Sigmoid colon (tissue), 6 donors: ENCODE measurements at regions not wholly inside any gene's neighbourhood (a gene's known extent, or its start where the extent isn't known, plus 50 kb on each side); places are given as distances from the start of the nearest gene placed in this dataset.

Experiments used
- DNase-seq: peaks from one replicate; pipeline ENCODE4 v3.0.0-alpha.2; 2019
- H3K27ac ChIP-seq, 4 donors: fragments of 200-600 bp; sonication (generic); one replicate each; pipeline ENCODE4 v1.5.1; 2016 to 2019; ENCODE audit warnings: mild to moderate bottlenecking in 1 of 4
- H3K27me3 ChIP-seq, 3 donors: fragments of 200-600 bp; sonication (generic); one replicate each; pipeline ENCODE4 v1.5.1; 2019; ENCODE audit warnings: mild to moderate bottlenecking in 1 of 3
- H3K36me3 ChIP-seq, 4 donors: fragments of 200-600 bp; sonication (generic); one replicate each; pipeline ENCODE4 v1.5.1; 2016 to 2019
- H3K4me1 ChIP-seq, 4 donors: fragments of 200-600 bp; sonication (generic); one replicate each; pipeline ENCODE4 v1.5.1; 2017 to 2019
- H3K4me3 ChIP-seq, 4 donors: fragments of 200-600 bp; sonication (generic); one replicate each; pipeline ENCODE4 v1.5.1; 2017 to 2019; ENCODE audit warnings: mild to moderate bottlenecking in 2 of 4, moderate library complexity in 1 of 4
- H3K9me3 ChIP-seq, 4 donors: fragments of 200-600 bp in 3 of 4; sonication (generic) in 3 of 4; one replicate each; pipeline versions ENCODE4 v1.5.1 to v1.6.1; 2013 to 2019
- EP300 ChIP-seq, 4 donors: sonication (generic); formaldehyde crosslinking; IDR thresholded peaks; one replicate each; pipeline ENCODE4 v1.6.1; 2017; ENCODE audit warnings: antibody characterized with exemption in 4 of 4
- POLR2A ChIP-seq, 2 donors: fragments of 450-650 bp; IDR thresholded peaks; one replicate each; pipeline ENCODE4 v1.6.1; 2016; ENCODE audit warnings: antibody characterized with exemption in 2 of 2, mild to moderate bottlenecking in 2 of 2, moderate library complexity in 2 of 2
- POLR2AphosphoS5 ChIP-seq, 4 donors: sonication (generic); formaldehyde crosslinking; IDR thresholded peaks; one replicate each; pipeline ENCODE4 v1.6.1; 2017; ENCODE audit warnings: antibody characterized with exemption in 4 of 4
- WGBS, 2 donors: extraction: QIAGEN DNeasy Blood & Tissue Kit; methylation state at CpG; one replicate each; pipeline ENCODE4 v1.1.7; 2013; 5-methylcytosine and 5-hydroxymethylcytosine counted together
- intact Hi-C: fragments of 100-400 bp; cut with DNase I; formaldehyde crosslinking; loops from one replicate; pipeline ENCODE4 v1.15.1; 2023
- TF ChIP-seq, protein P1 (sequence below), 4 experiments: fragments of 450-650 bp in 3 of 4; fragments of 200-600 bp in 1 of 4; IDR thresholded peaks; one replicate each; pipeline ENCODE4 v1.5.1; 2016 to 2019; ENCODE audit warnings: antibody characterized with exemption in 4 of 4, mild to moderate bottlenecking in 3 of 4, moderate library complexity in 2 of 4
- donor health status: healthy with polysubstance abuse.
- donor health status: healthy.

DNA sequence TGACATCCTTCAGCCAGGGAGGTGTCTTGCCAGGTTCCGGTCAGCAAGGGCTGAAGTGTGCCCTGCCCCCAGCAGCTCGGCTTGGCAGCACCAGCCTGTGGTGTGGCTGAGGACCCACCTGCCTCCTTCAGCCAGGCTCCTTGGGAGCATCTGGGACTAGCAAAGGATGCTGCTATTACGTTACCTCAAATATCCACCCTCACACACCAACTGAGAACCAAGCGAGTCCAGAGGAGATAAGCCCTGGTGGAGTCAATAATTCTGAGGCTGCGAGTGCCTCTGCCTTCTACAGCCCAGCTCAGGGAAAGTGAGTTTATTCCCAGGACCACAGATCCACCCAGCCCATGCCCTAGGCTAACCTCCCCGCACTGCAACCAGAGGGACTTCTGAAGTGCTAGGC, 57.1 kb upstream of the FSTL4 start:
- H3K4me3 ChIP-seq: no peak overlapping the region
- peaks cover 0 to 2% (median 0%) of the 10 kb centered on the region in 4 donors for H3K9me3 ChIP-seq
- no peaks in the 10 kb centered on the region for H3K27me3 ChIP-seq
- 82 to 87% methylated on average over 6 of the region's 6 CpGs for WGBS, 2 donors
- TF ChIP-seq, protein P1, sequence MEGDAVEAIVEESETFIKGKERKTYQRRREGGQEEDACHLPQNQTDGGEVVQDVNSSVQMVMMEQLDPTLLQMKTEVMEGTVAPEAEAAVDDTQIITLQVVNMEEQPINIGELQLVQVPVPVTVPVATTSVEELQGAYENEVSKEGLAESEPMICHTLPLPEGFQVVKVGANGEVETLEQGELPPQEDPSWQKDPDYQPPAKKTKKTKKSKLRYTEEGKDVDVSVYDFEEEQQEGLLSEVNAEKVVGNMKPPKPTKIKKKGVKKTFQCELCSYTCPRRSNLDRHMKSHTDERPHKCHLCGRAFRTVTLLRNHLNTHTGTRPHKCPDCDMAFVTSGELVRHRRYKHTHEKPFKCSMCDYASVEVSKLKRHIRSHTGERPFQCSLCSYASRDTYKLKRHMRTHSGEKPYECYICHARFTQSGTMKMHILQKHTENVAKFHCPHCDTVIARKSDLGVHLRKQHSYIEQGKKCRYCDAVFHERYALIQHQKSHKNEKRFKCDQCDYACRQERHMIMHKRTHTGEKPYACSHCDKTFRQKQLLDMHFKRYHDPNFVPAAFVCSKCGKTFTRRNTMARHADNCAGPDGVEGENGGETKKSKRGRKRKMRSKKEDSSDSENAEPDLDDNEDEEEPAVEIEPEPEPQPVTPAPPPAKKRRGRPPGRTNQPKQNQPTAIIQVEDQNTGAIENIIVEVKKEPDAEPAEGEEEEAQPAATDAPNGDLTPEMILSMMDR (IDR thresholded peaks at IDR 0.05): no peak
- TF ChIP-seq POLR2A (IDR thresholded peaks at IDR 0.05) (no peak), EP300 (IDR thresholded peaks at IDR 0.05) (no peak), POLR2AphosphoS5 (IDR thresholded peaks at IDR 0.05) (no peak)
- H3K36me3 ChIP-seq: no peaks in the 10 kb centered on the region
- intact Hi-C loops: no loop called here
- no peak overlapping the region for H3K27ac ChIP-seq
- no peaks in the 10 kb centered on the region for H3K4me1 ChIP-seq
- no peak for DNase-seq

DNA sequence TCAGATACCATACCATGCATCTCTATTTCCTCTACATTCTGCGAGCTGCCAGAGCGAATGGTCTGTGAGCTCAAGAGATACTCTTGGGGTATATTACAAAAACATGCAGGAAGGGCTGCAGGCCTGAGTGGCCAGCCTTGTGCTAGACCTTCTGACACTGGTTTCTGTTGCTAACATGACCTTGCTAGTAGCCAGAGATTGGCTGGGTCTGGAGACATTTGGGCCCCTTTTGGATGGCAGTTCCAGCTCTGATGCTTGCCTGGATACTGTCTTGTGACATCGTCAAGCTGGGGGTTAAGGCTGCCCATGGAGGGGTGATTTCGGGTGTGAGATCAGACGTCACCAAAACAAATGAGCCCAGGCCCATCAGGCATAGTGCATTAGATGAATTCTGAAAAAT, 56.1 kb upstream of the FSTL4 start:
- no peaks in the 10 kb centered on the region for H3K27me3 ChIP-seq
- TF ChIP-seq POLR2A (IDR thresholded peaks at IDR 0.05) (no peak), EP300 (IDR thresholded peaks at IDR 0.05) (no peak), POLR2AphosphoS5 (IDR thresholded peaks at IDR 0.05) (no peak)
- TF ChIP-seq, protein P1 (IDR thresholded peaks at IDR 0.05): no peak
- H3K4me1 ChIP-seq: no peaks in the 10 kb centered on the region
- no peaks in the 10 kb centered on the region for H3K36me3 ChIP-seq
- 85 to 90% methylated on average over 5 of the region's 5 CpGs for WGBS, 2 donors
- no peak overlapping the region for H3K27ac ChIP-seq
- intact Hi-C loops: no loop called here
- no peak overlapping the region for H3K4me3 ChIP-seq
- peaks cover 0 to 2% (median 0%) of the 10 kb centered on the region in 4 donors for H3K9me3 ChIP-seq
- no peak for DNase-seq

DNA sequence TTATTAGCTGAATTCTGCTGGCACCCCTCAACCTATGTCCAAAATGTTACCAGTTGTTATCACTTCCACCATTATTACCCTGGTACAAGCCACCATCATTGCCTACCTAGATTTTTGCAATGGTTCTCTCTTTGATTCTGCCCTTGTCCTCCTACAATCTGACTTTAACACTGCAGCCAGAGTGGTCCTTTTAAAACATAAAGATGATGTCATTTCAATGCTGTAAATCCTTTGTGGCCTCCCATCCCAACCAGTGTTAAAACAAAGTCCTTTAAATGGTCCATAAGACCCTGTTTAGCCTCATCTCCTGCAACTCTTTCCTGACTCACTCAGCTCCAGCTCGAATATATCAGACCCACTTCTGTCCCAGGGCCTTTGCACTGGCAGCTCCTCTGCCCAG, 54.9 kb upstream of the FSTL4 start:
- WGBS, 2 donors: 20 to 61% methylated on average over 1 of the region's 1 CpG

DNA sequence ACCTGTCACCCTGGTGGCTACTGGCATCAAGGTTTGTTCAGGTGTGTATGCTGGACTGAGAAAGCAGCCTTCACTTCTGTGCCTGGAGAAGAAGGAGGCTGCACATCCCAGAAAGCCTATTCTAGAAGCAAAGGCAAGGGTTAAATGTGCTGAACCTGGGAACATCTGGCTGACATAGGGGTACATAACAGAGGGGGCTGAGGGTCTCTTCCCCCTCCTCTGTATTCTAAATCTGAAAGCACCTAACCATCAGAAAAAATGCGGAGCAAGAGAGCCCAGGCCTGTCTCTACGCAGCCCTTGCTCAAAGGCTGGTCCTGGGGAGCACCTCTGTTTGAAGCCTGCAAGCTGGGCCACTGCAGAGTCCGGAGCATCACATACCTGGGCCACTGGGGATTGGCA, 53.2 kb upstream of the FSTL4 start:
- no peaks in the 10 kb centered on the region for H3K4me1 ChIP-seq
- no peaks in the 10 kb centered on the region for H3K27me3 ChIP-seq
- H3K9me3 ChIP-seq: peaks cover 0 to 2% (median 0%) of the 10 kb centered on the region in 4 donors
- H3K36me3 ChIP-seq: no peaks in the 10 kb centered on the region
- no peak for DNase-seq
- intact Hi-C loops: no loop called here
- 78 to 82% methylated on average over 3 of the region's 3 CpGs for WGBS, 2 donors
- TF ChIP-seq POLR2AphosphoS5 (IDR thresholded peaks at IDR 0.05) (no peak), EP300 (IDR thresholded peaks at IDR 0.05) (no peak), POLR2A (IDR thresholded peaks at IDR 0.05) (no peak)
- TF ChIP-seq, protein P1 (IDR thresholded peaks at IDR 0.05): no peak
- no peak overlapping the region for H3K27ac ChIP-seq
- H3K4me3 ChIP-seq: no peak overlapping the region

More for the DNA sequence above, 54.9 kb upstream of the FSTL4 start:
- intact Hi-C loops: no loop called here
- Histone ChIP-seq H3K36me3 (no peaks in the 10 kb centered on the region), H3K4me1 (no peaks in the 10 kb centered on the region), H3K9me3 (peaks cover 0 to 2% (median 0%) of the 10 kb centered on the region in 4 donors), H3K27ac (no peak overlapping the region), H3K27me3 (no peaks in the 10 kb centered on the region), H3K4me3 (no peak overlapping the region)
- TF ChIP-seq POLR2A (IDR thresholded peaks at IDR 0.05) (no peak), EP300 (IDR thresholded peaks at IDR 0.05) (no peak), POLR2AphosphoS5 (IDR thresholded peaks at IDR 0.05) (no peak)
- TF ChIP-seq, protein P1 (IDR thresholded peaks at IDR 0.05): no peak
- no peak for DNase-seq

DNA sequence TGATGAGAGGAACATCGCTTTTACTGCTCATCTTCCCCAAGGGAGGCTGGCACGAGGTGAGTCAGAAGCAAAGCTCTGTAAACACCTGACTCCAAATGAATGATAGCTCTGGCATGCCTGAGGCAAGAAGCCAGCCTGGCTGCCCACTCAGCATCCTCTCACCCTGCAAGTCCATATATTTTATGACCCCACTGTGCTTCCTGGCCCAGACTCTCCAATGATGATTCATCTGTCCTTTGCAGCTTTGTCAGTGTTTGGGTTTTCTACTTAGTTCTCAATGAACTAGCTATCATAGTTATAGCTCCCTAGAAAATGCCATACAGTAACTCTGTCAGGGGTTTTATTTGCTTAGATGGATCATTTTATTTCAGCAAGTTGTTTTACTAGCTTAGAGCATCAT, 52.1 kb upstream of the FSTL4 start:
- TF ChIP-seq EP300 (IDR thresholded peaks at IDR 0.05) (no peak), POLR2A (IDR thresholded peaks at IDR 0.05) (no peak), POLR2AphosphoS5 (IDR thresholded peaks at IDR 0.05) (no peak)
- TF ChIP-seq, protein P1 (IDR thresholded peaks at IDR 0.05): no peak
- Histone ChIP-seq H3K27ac (no peak overlapping the region), H3K4me1 (no peaks in the 10 kb centered on the region), H3K36me3 (no peaks in the 10 kb centered on the region), H3K4me3 (no peak overlapping the region), H3K9me3 (no peaks in the 10 kb centered on the region), H3K27me3 (no peaks in the 10 kb centered on the region)
- no peak for DNase-seq
- intact Hi-C loops: no loop called here
- 58 to 78% methylated on average over 2 of the region's 2 CpGs for WGBS, 2 donors
